Glutamatergic neuron (in vitro differentiated cells): ENCODE measurements at regions not wholly inside any gene's neighbourhood (a gene's known extent, or its start where the extent isn't known, plus 50 kb on each side); places are given as distances from the start of the nearest gene placed in this dataset.

Experiments used
- DNase-seq: peaks from one replicate; pipeline ENCODE4 v3.0.0; 2022
- H3K27ac Mint-ChIP-seq: one replicate; pipeline ENCODE4 v1.8.0; 2020; ENCODE audit warnings: mild to moderate bottlenecking, mixed read lengths, inconsistent platforms; ENCODE audit not compliant: unreplicated experiment
- H3K27me3 Mint-ChIP-seq: one replicate; pipeline ENCODE4 v1.8.0; 2020; ENCODE audit warnings: mild to moderate bottlenecking, moderate library complexity, mixed read lengths, inconsistent platforms; ENCODE audit not compliant: unreplicated experiment
- H3K36me3 Mint-ChIP-seq: one replicate; pipeline ENCODE4 v1.8.0; 2020; ENCODE audit warnings: mild to moderate bottlenecking, mixed read lengths, inconsistent platforms; ENCODE audit not compliant: unreplicated experiment
- H3K4me1 Mint-ChIP-seq: one replicate; pipeline ENCODE4 v1.8.0; 2020; ENCODE audit warnings: mild to moderate bottlenecking, low read depth, mixed read lengths, inconsistent platforms; ENCODE audit not compliant: unreplicated experiment
- H3K4me3 Mint-ChIP-seq: one replicate; pipeline ENCODE4 v1.8.0; 2020; ENCODE audit warnings: mild to moderate bottlenecking, mixed read lengths, inconsistent platforms; ENCODE audit not compliant: unreplicated experiment
- H3K9me3 Mint-ChIP-seq: one replicate; pipeline ENCODE4 v1.8.0; 2020; ENCODE audit warnings: mild to moderate bottlenecking, moderate library complexity, mixed read lengths, inconsistent platforms; ENCODE audit not compliant: unreplicated experiment
- CTCF ChIP-seq: fragments of 200-600 bp; sonication (generic); IDR thresholded peaks from one replicate; pipeline ENCODE4 v1.5.0; 2021; ENCODE audit not compliant: partially characterized antibody, unreplicated experiment

GRCh38 chr6:5846335-5846734 lies 160.4 kb downstream of the NRN1 start:
- TF ChIP-seq CTCF = no peak
- no peak overlapping the region for H3K27ac Mint-ChIP-seq
- peaks cover 11% of the 10 kb centered on the region for H3K9me3 Mint-ChIP-seq
- peaks cover 17% of the 10 kb centered on the region for H3K4me1 Mint-ChIP-seq
- DNase-seq = no peak
- H3K4me3 Mint-ChIP-seq = no peak overlapping the region
- peaks cover 22% of the 10 kb centered on the region for H3K36me3 Mint-ChIP-seq
- H3K27me3 Mint-ChIP-seq = peaks cover 12% of the 10 kb centered on the region

- H3K27ac Mint-ChIP-seq = no peak overlapping the region
- peaks cover 18% of the 10 kb centered on the region for H3K27me3 Mint-ChIP-seq
- peaks cover 29% of the 10 kb centered on the region for H3K9me3 Mint-ChIP-seq
- peaks cover 28% of the 10 kb centered on the region for H3K4me1 Mint-ChIP-seq
- no peak for DNase-seq
- no peak overlapping the region for H3K4me3 Mint-ChIP-seq
- peaks cover 6% of the 10 kb centered on the region for H3K36me3 Mint-ChIP-seq
- TF ChIP-seq CTCF = no peak
Measured at GRCh38 chr6:5843078-5843477, 163.6 kb downstream of the NRN1 start.

GRCh38 chr6:5840734-5841390 lies 165.9 kb downstream of the NRN1 start:
- Mint-ChIP-seq H3K27ac (peak overlapping the region; percentile 94), H3K4me3 (peak overlapping the region; percentile 69), H3K9me3 (peaks cover 32% of the 10 kb centered on the region), H3K4me1 (peaks cover 28% of the 10 kb centered on the region), H3K36me3 (peaks cover 5% of the 10 kb centered on the region), H3K27me3 (peaks cover 16% of the 10 kb centered on the region)
- no peak for TF ChIP-seq CTCF
- DNase-seq = peak; percentile 85

- peaks cover 34% of the 10 kb centered on the region for H3K9me3 Mint-ChIP-seq
- no peaks in the 10 kb centered on the region for H3K36me3 Mint-ChIP-seq
Measured at GRCh38 chr6:5838656-5839396, 167.9 kb downstream of the NRN1 start.

More at GRCh38 chr6:5838656-5839396, 167.9 kb downstream of the NRN1 start:
- no peak overlapping the region for H3K4me3 Mint-ChIP-seq
- peaks cover 33% of the 10 kb centered on the region for H3K4me1 Mint-ChIP-seq
- no peak for DNase-seq
- peaks cover 19% of the 10 kb centered on the region for H3K27me3 Mint-ChIP-seq
- no peak for TF ChIP-seq CTCF
- H3K27ac Mint-ChIP-seq = no peak overlapping the region
